DOHH2 (cell line): ENCODE measurements at regions not wholly inside any gene's neighbourhood (a gene's known extent, or its start where the extent isn't known, plus 50 kb on each side); places are given as distances from the start of the nearest gene placed in this dataset.

Experiments
- EZH2phosphoT487 ChIP-seq: fragments of 200-600 bp; sonication (generic); IDR thresholded peaks from 2 replicates; pipeline ENCODE4 v1.6.1; 2017; ENCODE audit warnings: borderline replicate concordance, mild to moderate bottlenecking, antibody characterized with exemption, low read length, moderate library complexity, mixed read lengths
- TF ChIP-seq, protein P1 (sequence below): fragments of 200-600 bp; sonication (generic); IDR thresholded peaks from one replicate; pipeline ENCODE4 v1.5.1; 2014; ENCODE audit warnings: antibody characterized with exemption, mild to moderate bottlenecking, low read depth, low read length; ENCODE audit not compliant: poor library complexity, severe bottlenecking

DNA sequence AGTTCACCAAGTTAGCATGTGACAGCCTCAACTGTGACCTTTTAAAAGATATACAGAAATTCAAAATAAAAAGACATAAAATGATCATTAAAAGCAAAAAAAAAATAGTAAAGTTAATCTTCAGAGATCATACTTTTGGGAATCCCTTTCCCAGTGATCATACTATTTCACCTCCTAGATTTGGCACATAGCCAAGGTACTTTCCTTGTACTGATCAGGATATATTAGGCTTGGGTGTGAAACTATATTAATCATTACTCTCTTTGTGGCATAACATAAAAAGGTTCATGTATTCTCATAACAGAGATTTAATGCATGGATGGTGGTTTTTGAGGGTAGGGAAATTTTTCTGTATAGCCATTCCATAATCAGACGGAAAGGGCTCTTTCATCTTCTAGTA is 109.6 kb upstream of the ZWINT start:
- TF ChIP-seq, protein P1, sequence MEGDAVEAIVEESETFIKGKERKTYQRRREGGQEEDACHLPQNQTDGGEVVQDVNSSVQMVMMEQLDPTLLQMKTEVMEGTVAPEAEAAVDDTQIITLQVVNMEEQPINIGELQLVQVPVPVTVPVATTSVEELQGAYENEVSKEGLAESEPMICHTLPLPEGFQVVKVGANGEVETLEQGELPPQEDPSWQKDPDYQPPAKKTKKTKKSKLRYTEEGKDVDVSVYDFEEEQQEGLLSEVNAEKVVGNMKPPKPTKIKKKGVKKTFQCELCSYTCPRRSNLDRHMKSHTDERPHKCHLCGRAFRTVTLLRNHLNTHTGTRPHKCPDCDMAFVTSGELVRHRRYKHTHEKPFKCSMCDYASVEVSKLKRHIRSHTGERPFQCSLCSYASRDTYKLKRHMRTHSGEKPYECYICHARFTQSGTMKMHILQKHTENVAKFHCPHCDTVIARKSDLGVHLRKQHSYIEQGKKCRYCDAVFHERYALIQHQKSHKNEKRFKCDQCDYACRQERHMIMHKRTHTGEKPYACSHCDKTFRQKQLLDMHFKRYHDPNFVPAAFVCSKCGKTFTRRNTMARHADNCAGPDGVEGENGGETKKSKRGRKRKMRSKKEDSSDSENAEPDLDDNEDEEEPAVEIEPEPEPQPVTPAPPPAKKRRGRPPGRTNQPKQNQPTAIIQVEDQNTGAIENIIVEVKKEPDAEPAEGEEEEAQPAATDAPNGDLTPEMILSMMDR, result no peak
- no peak for TF ChIP-seq EZH2phosphoT487
